ENCODE measurements at regions not wholly inside any gene's neighbourhood (a gene's known extent, or its start where the extent isn't known, plus 50 kb on each side); places are given as distances from the start of the nearest gene placed in this dataset.

GRCh38 chr2:121858369-121858768 is 102.9 kb downstream of the TSN start:
- Histone ChIP-seq H3K4me1 (ENCODE audit: control insufficient read depth, insufficient read depth, low read length) (no peaks in the 10 kb centered on the region), H3K36me3 (ENCODE audit: control insufficient read depth, insufficient read depth, low read length) (no peaks in the 10 kb centered on the region), H3K27ac (ENCODE audit: insufficient read depth, low read depth, low read length, poor library complexity, severe bottlenecking) (no peak overlapping the region), H3K4me3 (ENCODE audit: insufficient read depth, low read depth, low read length) (no peak overlapping the region), H3K9me3 (ENCODE audit: control insufficient read depth, low read length) (no peaks in the 10 kb centered on the region), H3K27me3 (ENCODE audit: control insufficient read depth, insufficient read depth, low read length, poor library complexity, severe bottlenecking) (no peaks in the 10 kb centered on the region)
- 94 to 96% methylated on average over 2 of the region's 2 CpGs for WGBS, 2 experiments

- Histone ChIP-seq H3K4me3 (ENCODE audit: insufficient read depth, low read depth, low read length) (no peak overlapping the region), H3K9me3 (ENCODE audit: control insufficient read depth, low read length) (no peaks in the 10 kb centered on the region), H3K27ac (ENCODE audit: insufficient read depth, low read depth, low read length, poor library complexity, severe bottlenecking) (no peak overlapping the region), H3K27me3 (ENCODE audit: control insufficient read depth, insufficient read depth, low read length, poor library complexity, severe bottlenecking) (no peaks in the 10 kb centered on the region), H3K4me1 (ENCODE audit: control insufficient read depth, insufficient read depth, low read length) (no peaks in the 10 kb centered on the region), H3K36me3 (ENCODE audit: control insufficient read depth, insufficient read depth, low read length) (no peaks in the 10 kb centered on the region)
- 93 to 96% methylated on average over 1 of the region's 2 CpGs for WGBS, 2 experiments
These were observed 103.4 kb downstream of the TSN start for GRCh38 chr2:121858847-121859246.

- WGBS, 2 experiments: 87 to 88% methylated on average over 6 of the region's 6 CpGs
- Histone ChIP-seq H3K27ac (ENCODE audit: insufficient read depth, low read depth, low read length, poor library complexity, severe bottlenecking) (no peak overlapping the region), H3K27me3 (ENCODE audit: control insufficient read depth, insufficient read depth, low read length, poor library complexity, severe bottlenecking) (no peaks in the 10 kb centered on the region), H3K9me3 (ENCODE audit: control insufficient read depth, low read length) (no peaks in the 10 kb centered on the region), H3K4me3 (ENCODE audit: insufficient read depth, low read depth, low read length) (no peak overlapping the region), H3K36me3 (ENCODE audit: control insufficient read depth, insufficient read depth, low read length) (no peaks in the 10 kb centered on the region), H3K4me1 (ENCODE audit: control insufficient read depth, insufficient read depth, low read length) (no peaks in the 10 kb centered on the region)
These were observed 104.7 kb downstream of the TSN start for GRCh38 chr2:121860033-121860757.

GRCh38 chr2:121860758-121861227 is 105.3 kb downstream of the TSN start:
- Histone ChIP-seq H3K9me3 (ENCODE audit: control insufficient read depth, low read length) (no peaks in the 10 kb centered on the region), H3K36me3 (ENCODE audit: control insufficient read depth, insufficient read depth, low read length) (no peaks in the 10 kb centered on the region), H3K27me3 (ENCODE audit: control insufficient read depth, insufficient read depth, low read length, poor library complexity, severe bottlenecking) (no peaks in the 10 kb centered on the region), H3K4me1 (ENCODE audit: control insufficient read depth, insufficient read depth, low read length) (no peaks in the 10 kb centered on the region), H3K4me3 (ENCODE audit: insufficient read depth, low read depth, low read length) (no peak overlapping the region), H3K27ac (ENCODE audit: insufficient read depth, low read depth, low read length, poor library complexity, severe bottlenecking) (no peak overlapping the region)
- 78 to 80% methylated on average over 2 to 3 of the region's 3 CpGs for WGBS, 2 experiments

- Histone ChIP-seq H3K9me3 (ENCODE audit: control insufficient read depth, low read length) (no peaks in the 10 kb centered on the region), H3K4me3 (ENCODE audit: insufficient read depth, low read depth, low read length) (no peak overlapping the region), H3K4me1 (ENCODE audit: control insufficient read depth, insufficient read depth, low read length) (no peaks in the 10 kb centered on the region), H3K36me3 (ENCODE audit: control insufficient read depth, insufficient read depth, low read length) (no peaks in the 10 kb centered on the region), H3K27ac (ENCODE audit: insufficient read depth, low read depth, low read length, poor library complexity, severe bottlenecking) (no peak overlapping the region), H3K27me3 (ENCODE audit: control insufficient read depth, insufficient read depth, low read length, poor library complexity, severe bottlenecking) (no peaks in the 10 kb centered on the region)
- WGBS, 2 experiments: 90 to 92% methylated on average over 4 of the region's 4 CpGs
These were observed 106.8 kb downstream of the TSN start for GRCh38 chr2:121862286-121862685.

- H3K36me3 ChIP-seq (ENCODE audit: control insufficient read depth, insufficient read depth, low read length): no peaks in the 10 kb centered on the region
- H3K4me3 ChIP-seq (ENCODE audit: insufficient read depth, low read depth, low read length): no peak overlapping the region
- H3K27me3 ChIP-seq (ENCODE audit: control insufficient read depth, insufficient read depth, low read length, poor library complexity, severe bottlenecking): no peaks in the 10 kb centered on the region
- H3K9me3 ChIP-seq (ENCODE audit: control insufficient read depth, low read length): no peaks in the 10 kb centered on the region
- H3K27ac ChIP-seq (ENCODE audit: insufficient read depth, low read depth, low read length, poor library complexity, severe bottlenecking): no peak overlapping the region
- 91 to 92% methylated on average over 2 of the region's 2 CpGs for WGBS, 2 experiments
- H3K4me1 ChIP-seq (ENCODE audit: control insufficient read depth, insufficient read depth, low read length): peaks cover 12% of the 10 kb centered on the region
These were observed 110.5 kb downstream of the TSN start for GRCh38 chr2:121865914-121866313.

GRCh38 chr2:121866789-121867188 is 111.3 kb downstream of the TSN start:
- no peak overlapping the region for H3K27ac ChIP-seq (ENCODE audit: insufficient read depth, low read depth, low read length, poor library complexity, severe bottlenecking)
- WGBS, 2 experiments: 91 to 92% methylated on average over 6 of the region's 6 CpGs

GRCh38 chr2:121868652-121869051 is 113.2 kb downstream of the TSN start:
- WGBS, 2 experiments: 62 to 80% methylated on average over 1 of the region's 1 CpG
- Histone ChIP-seq H3K27me3 (ENCODE audit: control insufficient read depth, insufficient read depth, low read length, poor library complexity, severe bottlenecking) (no peaks in the 10 kb centered on the region), H3K36me3 (ENCODE audit: control insufficient read depth, insufficient read depth, low read length) (no peaks in the 10 kb centered on the region), H3K27ac (ENCODE audit: insufficient read depth, low read depth, low read length, poor library complexity, severe bottlenecking) (no peak overlapping the region), H3K4me1 (ENCODE audit: control insufficient read depth, insufficient read depth, low read length) (peaks cover 13% of the 10 kb centered on the region), H3K4me3 (ENCODE audit: insufficient read depth, low read depth, low read length) (no peak overlapping the region), H3K9me3 (ENCODE audit: control insufficient read depth, low read length) (no peaks in the 10 kb centered on the region)

More at GRCh38 chr2:121866789-121867188, 111.3 kb downstream of the TSN start:
- H3K36me3 ChIP-seq (ENCODE audit: control insufficient read depth, insufficient read depth, low read length): no peaks in the 10 kb centered on the region
- H3K9me3 ChIP-seq (ENCODE audit: control insufficient read depth, low read length): no peaks in the 10 kb centered on the region
- no peaks in the 10 kb centered on the region for H3K27me3 ChIP-seq (ENCODE audit: control insufficient read depth, insufficient read depth, low read length, poor library complexity, severe bottlenecking)
- H3K4me3 ChIP-seq (ENCODE audit: insufficient read depth, low read depth, low read length): no peak overlapping the region
- peaks cover 12% of the 10 kb centered on the region for H3K4me1 ChIP-seq (ENCODE audit: control insufficient read depth, insufficient read depth, low read length)

GRCh38 chr2:121869363-121869762 is 113.9 kb downstream of the TSN start:
- H3K36me3 ChIP-seq (ENCODE audit: control insufficient read depth, insufficient read depth, low read length): no peaks in the 10 kb centered on the region
- no peak overlapping the region for H3K27ac ChIP-seq (ENCODE audit: insufficient read depth, low read depth, low read length, poor library complexity, severe bottlenecking)
- no peaks in the 10 kb centered on the region for H3K27me3 ChIP-seq (ENCODE audit: control insufficient read depth, insufficient read depth, low read length, poor library complexity, severe bottlenecking)
- WGBS, 2 experiments: 89 to 90% methylated on average over 7 of the region's 7 CpGs
- H3K4me3 ChIP-seq (ENCODE audit: insufficient read depth, low read depth, low read length): no peak overlapping the region
- H3K4me1 ChIP-seq (ENCODE audit: control insufficient read depth, insufficient read depth, low read length): peaks cover 20% of the 10 kb centered on the region
- H3K9me3 ChIP-seq (ENCODE audit: control insufficient read depth, low read length): no peaks in the 10 kb centered on the region

- 79 to 80% methylated on average over 5 of the region's 5 CpGs for WGBS, 2 experiments
These were observed 114.4 kb downstream of the TSN start for GRCh38 chr2:121869873-121870272.

More at GRCh38 chr2:121869873-121870272, 114.4 kb downstream of the TSN start:
- no peaks in the 10 kb centered on the region for H3K27me3 ChIP-seq (ENCODE audit: control insufficient read depth, insufficient read depth, low read length, poor library complexity, severe bottlenecking)
- no peaks in the 10 kb centered on the region for H3K36me3 ChIP-seq (ENCODE audit: control insufficient read depth, insufficient read depth, low read length)
- H3K27ac ChIP-seq (ENCODE audit: insufficient read depth, low read depth, low read length, poor library complexity, severe bottlenecking): no peak overlapping the region
- no peak overlapping the region for H3K4me3 ChIP-seq (ENCODE audit: insufficient read depth, low read depth, low read length)
- H3K9me3 ChIP-seq (ENCODE audit: control insufficient read depth, low read length): no peaks in the 10 kb centered on the region
- H3K4me1 ChIP-seq (ENCODE audit: control insufficient read depth, insufficient read depth, low read length): peaks cover 26% of the 10 kb centered on the region

Measured in ectodermal cell (in vitro differentiated cells).